Esophagus squamous epithelium (tissue), 5 donors: ENCODE measurements at regions not wholly inside any gene's neighbourhood (a gene's known extent, or its start where the extent isn't known, plus 50 kb on each side); places are given as distances from the start of the nearest gene placed in this dataset.

Source experiments
- DNase-seq: peaks from one replicate; lab custom pipeline; 2025; lab: John Stamatoyannopoulos, UW
- H3K27ac ChIP-seq, 4 donors: fragments of 200-600 bp; sonication (generic); one replicate each; pipeline ENCODE4 v1.5.1; 2016 to 2019; ENCODE audit warnings: mild to moderate bottlenecking in 1 of 4
- H3K27me3 ChIP-seq, 4 donors: fragments of 200-600 bp; sonication (generic); 1 replicate in 3 of 4; 2 replicates in 1 of 4; pipeline versions ENCODE4 v1.5.1 to v1.6.0; 2017 to 2021; ENCODE audit warnings: antibody characterized with exemption in 1 of 4
- H3K36me3 ChIP-seq, 3 donors: fragments of 200-600 bp; sonication (generic); one replicate each; pipeline ENCODE4 v1.5.1; 2016 to 2019
- H3K4me1 ChIP-seq, 3 donors: fragments of 200-600 bp; sonication (generic); one replicate each; pipeline ENCODE4 v1.5.1; 2017 to 2019
- H3K4me3 ChIP-seq, 4 donors: fragments of 200-600 bp; sonication (generic); 1 replicate in 3 of 4; 2 replicates in 1 of 4; pipeline ENCODE4 v1.5.1; 2016 to 2019; ENCODE audit warnings: mild to moderate bottlenecking in 2 of 4, moderate library complexity in 1 of 4
- H3K9me3 ChIP-seq, 3 donors: fragments of 200-600 bp; sonication (generic); one replicate each; pipeline ENCODE4 v1.5.1; 2016 to 2019
- POLR2A ChIP-seq, 4 donors: fragments of 450-650 bp; IDR thresholded peaks; one replicate each; pipeline ENCODE4 v1.6.1; 2017; ENCODE audit warnings: antibody characterized with exemption in 4 of 4, mild to moderate bottlenecking in 4 of 4, moderate library complexity in 3 of 4
- WGBS, 2 donors: methylation state at CpG; one replicate each; pipeline ENCODE4 v1.1.5; 2018; 5-methylcytosine and 5-hydroxymethylcytosine counted together
- intact Hi-C: fragments of 100-400 bp; cut with DNase I; formaldehyde crosslinking; loops from one replicate; pipeline ENCODE4 v1.15.0; 2022
- TF ChIP-seq, protein P1 (sequence below), 6 experiments: fragments of 450-650 bp in 4 of 6; fragments of 200-600 bp in 2 of 6; sonication (generic) in 2 of 6; IDR thresholded peaks; one replicate each; pipeline ENCODE4 v1.5.1; 2016 to 2019; ENCODE audit warnings: antibody characterized with exemption in 6 of 6, mild to moderate bottlenecking in 4 of 6, moderate library complexity in 4 of 6
- donor health status: DM: yes; HTN: yes; CAD: no.

DNA sequence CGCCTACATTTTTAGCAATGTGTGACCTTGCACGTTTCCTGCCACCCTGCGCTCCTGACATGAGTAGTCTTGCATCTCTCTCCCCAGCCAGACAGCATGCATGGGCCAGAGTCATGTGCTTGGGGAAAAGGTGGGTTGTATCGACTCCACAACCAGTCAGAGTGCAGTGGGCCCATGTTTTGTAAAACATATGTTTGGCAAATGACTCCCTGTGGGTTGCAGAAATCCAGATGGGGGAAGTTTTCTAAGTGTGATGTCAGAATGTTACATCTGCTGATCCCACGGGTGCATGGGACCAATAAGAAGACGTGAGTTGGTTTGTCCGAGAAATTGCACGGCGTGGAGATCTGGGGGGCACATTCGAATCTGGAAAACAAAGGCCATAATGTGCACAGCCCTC lies 147.1 kb downstream of the FOXL1 start:
- H3K4me3 ChIP-seq, result no peak overlapping the region
- no peaks in the 10 kb centered on the region for H3K36me3 ChIP-seq
- no peaks in the 10 kb centered on the region for H3K9me3 ChIP-seq
- H3K4me1 ChIP-seq, result no peaks in the 10 kb centered on the region
- TF ChIP-seq POLR2A (IDR thresholded peaks at IDR 0.05), result no peak
- TF ChIP-seq, protein P1, sequence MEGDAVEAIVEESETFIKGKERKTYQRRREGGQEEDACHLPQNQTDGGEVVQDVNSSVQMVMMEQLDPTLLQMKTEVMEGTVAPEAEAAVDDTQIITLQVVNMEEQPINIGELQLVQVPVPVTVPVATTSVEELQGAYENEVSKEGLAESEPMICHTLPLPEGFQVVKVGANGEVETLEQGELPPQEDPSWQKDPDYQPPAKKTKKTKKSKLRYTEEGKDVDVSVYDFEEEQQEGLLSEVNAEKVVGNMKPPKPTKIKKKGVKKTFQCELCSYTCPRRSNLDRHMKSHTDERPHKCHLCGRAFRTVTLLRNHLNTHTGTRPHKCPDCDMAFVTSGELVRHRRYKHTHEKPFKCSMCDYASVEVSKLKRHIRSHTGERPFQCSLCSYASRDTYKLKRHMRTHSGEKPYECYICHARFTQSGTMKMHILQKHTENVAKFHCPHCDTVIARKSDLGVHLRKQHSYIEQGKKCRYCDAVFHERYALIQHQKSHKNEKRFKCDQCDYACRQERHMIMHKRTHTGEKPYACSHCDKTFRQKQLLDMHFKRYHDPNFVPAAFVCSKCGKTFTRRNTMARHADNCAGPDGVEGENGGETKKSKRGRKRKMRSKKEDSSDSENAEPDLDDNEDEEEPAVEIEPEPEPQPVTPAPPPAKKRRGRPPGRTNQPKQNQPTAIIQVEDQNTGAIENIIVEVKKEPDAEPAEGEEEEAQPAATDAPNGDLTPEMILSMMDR (IDR thresholded peaks at IDR 0.05), result no peak
- WGBS, 2 donors, result 74 to 78% methylated on average over 9 to 10 of the region's 10 CpGs
- peaks cover 0 to 44% (median 0%) of the 10 kb centered on the region in 4 donors for H3K27me3 ChIP-seq
- intact Hi-C loops, result no loop called here
- no peak overlapping the region for H3K27ac ChIP-seq
- DNase-seq, result no peak

DNA sequence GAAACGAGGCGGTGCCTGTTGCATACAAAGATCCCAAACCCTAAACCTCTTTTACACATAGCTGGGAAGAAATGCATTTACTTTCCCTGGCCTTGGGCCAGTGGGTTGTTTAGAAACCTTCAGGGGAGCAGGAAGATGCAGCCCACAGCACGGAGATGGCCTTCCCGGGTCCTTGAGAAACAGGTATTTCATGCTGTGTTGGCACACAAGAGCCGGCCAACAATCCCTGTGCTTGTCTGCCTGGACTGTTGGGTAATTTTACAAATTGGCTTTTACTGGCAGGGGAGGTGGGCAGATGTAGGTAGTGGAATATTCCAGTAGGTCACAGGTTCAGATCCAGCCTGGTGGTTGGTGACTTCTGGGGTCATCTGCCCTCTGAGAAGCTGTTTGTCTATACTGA lies 148.0 kb downstream of the FOXL1 start:
- Histone ChIP-seq H3K36me3 (no peaks in the 10 kb centered on the region), H3K27me3 (peaks cover 0 to 53% (median 0%) of the 10 kb centered on the region in 4 donors)
- no peak for DNase-seq

DNA sequence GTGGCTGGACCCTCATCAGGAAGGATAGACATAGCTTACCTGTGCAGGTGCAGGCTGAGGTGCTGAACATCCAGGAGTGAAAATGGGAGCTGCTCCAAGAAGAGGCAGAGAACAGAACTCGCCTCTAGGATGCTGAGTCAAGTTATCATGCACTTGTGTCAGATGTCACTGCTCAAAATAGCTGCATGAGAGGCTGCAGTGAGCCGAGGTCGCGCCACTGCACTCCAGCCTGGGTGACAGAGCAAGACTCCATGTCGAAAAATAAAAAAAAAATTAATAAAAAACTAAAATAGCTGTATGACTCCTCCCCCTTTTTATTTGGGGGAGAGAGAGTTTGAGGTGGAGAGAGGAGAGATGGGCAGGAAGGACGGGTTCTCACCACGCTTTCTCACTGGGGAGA lies 148.8 kb downstream of the FOXL1 start:
- Histone ChIP-seq H3K27ac (no peak overlapping the region), H3K27me3 (peaks cover 0 to 61% (median 0%) of the 10 kb centered on the region in 4 donors), H3K9me3 (no peaks in the 10 kb centered on the region), H3K4me3 (no peak overlapping the region), H3K36me3 (no peaks in the 10 kb centered on the region), H3K4me1 (no peaks in the 10 kb centered on the region)
- WGBS, 2 donors, result 53 to 79% methylated on average over 7 of the region's 7 CpGs
- intact Hi-C loops, result no loop called here
- DNase-seq, result no peak
- TF ChIP-seq POLR2A (IDR thresholded peaks at IDR 0.05), result no peak
- TF ChIP-seq, protein P1 (IDR thresholded peaks at IDR 0.05), result no peak

More for the DNA sequence above, 148.0 kb downstream of the FOXL1 start:
- Histone ChIP-seq H3K9me3 (no peaks in the 10 kb centered on the region), H3K27ac (no peak overlapping the region), H3K4me1 (no peaks in the 10 kb centered on the region), H3K4me3 (no peak overlapping the region)
- WGBS, 2 donors, result 20 to 62% methylated on average over 4 to 5 of the region's 5 CpGs
- TF ChIP-seq POLR2A (IDR thresholded peaks at IDR 0.05), result no peak
- TF ChIP-seq, protein P1 (IDR thresholded peaks at IDR 0.05), result no peak
- intact Hi-C loops, result no loop called here

DNA sequence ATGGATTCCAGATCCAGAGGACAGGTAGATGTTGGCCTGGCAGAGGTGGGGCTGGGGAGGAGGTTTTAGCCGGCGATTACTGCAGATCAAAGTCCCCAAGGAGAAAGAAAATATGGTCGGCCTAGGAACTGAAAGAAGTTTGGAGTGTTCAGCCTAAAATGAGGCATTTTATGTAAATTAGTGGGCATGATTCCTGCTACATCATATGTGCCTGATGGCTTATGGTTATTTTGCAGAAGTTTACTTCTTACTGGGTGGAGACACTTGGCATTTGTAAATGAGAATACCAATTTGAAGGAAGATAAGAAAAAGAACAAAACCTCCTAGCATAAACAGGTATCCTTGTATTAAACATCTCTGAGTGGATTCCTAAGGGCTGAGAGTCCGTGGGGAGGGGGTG lies 149.3 kb downstream of the FOXL1 start:
- WGBS, 2 donors, result 64 to 73% methylated on average over 4 of the region's 4 CpGs
- DNase-seq, result no peak
- Histone ChIP-seq H3K9me3 (no peaks in the 10 kb centered on the region), H3K4me1 (no peaks in the 10 kb centered on the region), H3K27ac (no peak overlapping the region), H3K27me3 (peaks cover 0 to 66% (median 0%) of the 10 kb centered on the region in 4 donors), H3K36me3 (no peaks in the 10 kb centered on the region), H3K4me3 (no peak overlapping the region)
- intact Hi-C loops, result no loop called here
- no peak for TF ChIP-seq POLR2A (IDR thresholded peaks at IDR 0.05)
- TF ChIP-seq, protein P1 (IDR thresholded peaks at IDR 0.05), result no peak

DNA sequence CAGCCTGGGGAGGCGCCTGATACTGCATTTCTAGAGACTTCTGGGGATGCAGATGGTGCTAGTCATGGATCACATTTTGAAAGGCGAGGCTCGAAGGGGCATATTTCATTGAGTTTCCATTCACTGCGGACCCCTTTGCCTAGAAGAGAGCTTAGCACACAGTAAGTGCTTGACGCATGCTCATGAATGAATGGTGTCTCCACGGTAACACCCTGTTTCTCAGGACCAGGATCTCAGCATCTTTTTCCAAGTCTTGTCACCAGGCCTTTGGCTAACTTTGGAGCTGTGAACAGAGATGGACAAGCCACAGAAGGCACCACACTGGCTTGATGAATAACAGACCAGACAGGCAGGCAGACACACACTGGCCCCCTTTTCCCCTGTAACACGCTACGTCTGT lies 151.3 kb downstream of the FOXL1 start:
- no peak overlapping the region for H3K4me3 ChIP-seq
- TF ChIP-seq POLR2A (IDR thresholded peaks at IDR 0.05), result no peak
- TF ChIP-seq, protein P1 (IDR thresholded peaks at IDR 0.05), result no peak
- no peaks in the 10 kb centered on the region for H3K9me3 ChIP-seq
- 83 to 91% methylated on average over 7 to 8 of the region's 8 CpGs for WGBS, 2 donors
- H3K4me1 ChIP-seq, result no peaks in the 10 kb centered on the region
- DNase-seq, result no peak
- H3K27ac ChIP-seq, result no peak overlapping the region
- H3K27me3 ChIP-seq, result peaks cover 0 to 80% (median 0%) of the 10 kb centered on the region in 4 donors
- intact Hi-C loops, result no loop called here
- no peaks in the 10 kb centered on the region for H3K36me3 ChIP-seq
